ENCODE measurements at regions not wholly inside any gene's neighbourhood (a gene's known extent, or its start where the extent isn't known, plus 50 kb on each side); places are given as distances from the start of the nearest gene placed in this dataset.

GRCh38 chr1:175875556-175875955 lies 132.2 kb upstream of the TNR start:
- no peak overlapping the region for H2AFZ ChIP-seq (ENCODE audit: low read depth, low read length, severe bottlenecking)

GRCh38 chr1:175874081-175874480 lies 130.7 kb upstream of the TNR start:
- Histone ChIP-seq H3F3A (ENCODE audit: insufficient read depth) (no peaks in the 10 kb centered on the region), H3K9me3 (ENCODE audit: insufficient read depth, low read length) (no peaks in the 10 kb centered on the region), H3K4me3 (ENCODE audit: insufficient read depth, low read length, poor library complexity, severe bottlenecking) (no peak overlapping the region), H3K27me3 (ENCODE audit: low read length) (no peaks in the 10 kb centered on the region), H3K9me2 (replicated peaks; ENCODE audit: insufficient read depth, low read length) (no peaks in the 10 kb centered on the region), H3K27ac (ENCODE audit: low read depth, low read length) (no peak overlapping the region), H3K4me2 (ENCODE audit: low read depth, low read length, poor library complexity, severe bottlenecking) (no peak overlapping the region), H3K9ac (ENCODE audit: low read length) (no peak overlapping the region), H3K36me3 (ENCODE audit: low read length) (no peaks in the 10 kb centered on the region), H2AFZ (ENCODE audit: low read depth, low read length, severe bottlenecking) (no peak overlapping the region), H3K79me2 (ENCODE audit: insufficient read depth, low read length) (no peaks in the 10 kb centered on the region), H4K20me1 (ENCODE audit: low read depth, low read length) (no peaks in the 10 kb centered on the region)
- TF ChIP-seq EZH2phosphoT487 (conservative IDR thresholded peaks at IDR 0.05; ENCODE audit: low read length) (no peak), CTCF (IDR thresholded peaks at IDR 0.05; ENCODE audit: insufficient read depth, low read length, poor library complexity, severe bottlenecking) (no peak)

More at GRCh38 chr1:175875556-175875955, 132.2 kb upstream of the TNR start:
- TF ChIP-seq EZH2phosphoT487 (conservative IDR thresholded peaks at IDR 0.05; ENCODE audit: low read length), result no peak
- Histone ChIP-seq H3K4me3 (ENCODE audit: insufficient read depth, low read length, poor library complexity, severe bottlenecking) (no peak overlapping the region), H3K9ac (ENCODE audit: low read length) (no peak overlapping the region), H3K27me3 (ENCODE audit: low read length) (no peaks in the 10 kb centered on the region), H4K20me1 (ENCODE audit: low read depth, low read length) (no peaks in the 10 kb centered on the region), H3K9me3 (ENCODE audit: insufficient read depth, low read length) (no peaks in the 10 kb centered on the region), H3F3A (ENCODE audit: insufficient read depth) (no peaks in the 10 kb centered on the region), H3K36me3 (ENCODE audit: low read length) (no peaks in the 10 kb centered on the region), H3K9me2 (replicated peaks; ENCODE audit: insufficient read depth, low read length) (no peaks in the 10 kb centered on the region), H3K79me2 (ENCODE audit: insufficient read depth, low read length) (no peaks in the 10 kb centered on the region), H3K4me2 (ENCODE audit: low read depth, low read length, poor library complexity, severe bottlenecking) (no peak overlapping the region), H3K27ac (ENCODE audit: low read depth, low read length) (no peak overlapping the region)

- H3K9ac ChIP-seq (ENCODE audit: low read length), result no peak overlapping the region
- no peaks in the 10 kb centered on the region for H3K9me2 ChIP-seq (replicated peaks; ENCODE audit: insufficient read depth, low read length)
- H3K79me2 ChIP-seq (ENCODE audit: insufficient read depth, low read length), result no peaks in the 10 kb centered on the region
- no peaks in the 10 kb centered on the region for H3K27me3 ChIP-seq (ENCODE audit: low read length)
- no peaks in the 10 kb centered on the region for H3K36me3 ChIP-seq (ENCODE audit: low read length)
- H3K9me3 ChIP-seq (ENCODE audit: insufficient read depth, low read length), result no peaks in the 10 kb centered on the region
- no peaks in the 10 kb centered on the region for H3F3A ChIP-seq (ENCODE audit: insufficient read depth)
- H3K27ac ChIP-seq (ENCODE audit: low read depth, low read length), result no peak overlapping the region
- H4K20me1 ChIP-seq (ENCODE audit: low read depth, low read length), result no peaks in the 10 kb centered on the region
- TF ChIP-seq CTCF (IDR thresholded peaks at IDR 0.05; ENCODE audit: insufficient read depth, low read length, poor library complexity, severe bottlenecking) (no peak), EZH2phosphoT487 (conservative IDR thresholded peaks at IDR 0.05; ENCODE audit: low read length) (no peak)
- no peak overlapping the region for H3K4me3 ChIP-seq (ENCODE audit: insufficient read depth, low read length, poor library complexity, severe bottlenecking)
- H3K4me2 ChIP-seq (ENCODE audit: low read depth, low read length, poor library complexity, severe bottlenecking), result no peak overlapping the region
- H2AFZ ChIP-seq (ENCODE audit: low read depth, low read length, severe bottlenecking), result no peak overlapping the region
Observed at GRCh38 chr1:175873290-175873935, 130.0 kb upstream of the TNR start.

- H3K4me3 ChIP-seq (ENCODE audit: insufficient read depth, low read length, poor library complexity, severe bottlenecking), result no peak overlapping the region
- H3K9me2 ChIP-seq (replicated peaks; ENCODE audit: insufficient read depth, low read length), result no peaks in the 10 kb centered on the region
- H3K9ac ChIP-seq (ENCODE audit: low read length), result no peak overlapping the region
- H3K4me2 ChIP-seq (ENCODE audit: low read depth, low read length, poor library complexity, severe bottlenecking), result no peak overlapping the region
- H3F3A ChIP-seq (ENCODE audit: insufficient read depth), result no peaks in the 10 kb centered on the region
- H3K27me3 ChIP-seq (ENCODE audit: low read length), result no peaks in the 10 kb centered on the region
- H3K79me2 ChIP-seq (ENCODE audit: insufficient read depth, low read length), result no peaks in the 10 kb centered on the region
- no peaks in the 10 kb centered on the region for H3K36me3 ChIP-seq (ENCODE audit: low read length)
- no peak for TF ChIP-seq CTCF (IDR thresholded peaks at IDR 0.05; ENCODE audit: insufficient read depth, low read length, poor library complexity, severe bottlenecking)
- TF ChIP-seq EZH2phosphoT487 (conservative IDR thresholded peaks at IDR 0.05; ENCODE audit: low read length), result no peak
- no peaks in the 10 kb centered on the region for H3K9me3 ChIP-seq (ENCODE audit: insufficient read depth, low read length)
- no peak overlapping the region for H3K27ac ChIP-seq (ENCODE audit: low read depth, low read length)
- no peak overlapping the region for H2AFZ ChIP-seq (ENCODE audit: low read depth, low read length, severe bottlenecking)
- H4K20me1 ChIP-seq (ENCODE audit: low read depth, low read length), result no peaks in the 10 kb centered on the region
Observed at GRCh38 chr1:175872588-175872987, 129.2 kb upstream of the TNR start.

Measured in SU-DHL-6 (cell line).